Mononuclear cell (primary cell): ENCODE measurements at regions not wholly inside any gene's neighbourhood (a gene's known extent, or its start where the extent isn't known, plus 50 kb on each side); places are given as distances from the start of the nearest gene placed in this dataset.
"Not testable (repeated sequence)": the region's sequence is repeated elsewhere in the genome, so short reads cannot be mapped to it uniquely, and the experiment has no call there.

Experiments used
- H3K27me3 ChIP-seq: 2 replicates; pipeline ENCODE4 v1.6.0; 2011; ENCODE audit warnings: low read length, control low read depth; ENCODE audit not compliant: insufficient read depth
- H3K4me1 ChIP-seq: 2 replicates; pipeline ENCODE4 v1.5.1; 2011; ENCODE audit warnings: mild to moderate bottlenecking, low read length, control low read depth; ENCODE audit not compliant: insufficient read depth
- H3K4me3 ChIP-seq: 2 replicates; pipeline ENCODE4 v1.5.1; 2011; ENCODE audit warnings: mild to moderate bottlenecking, low read length, moderate library complexity
- H3K9me3 ChIP-seq: 2 replicates; pipeline ENCODE4 v1.5.1; 2011; ENCODE audit warnings: low read depth, mild to moderate bottlenecking, control low read depth, low read length

DNA sequence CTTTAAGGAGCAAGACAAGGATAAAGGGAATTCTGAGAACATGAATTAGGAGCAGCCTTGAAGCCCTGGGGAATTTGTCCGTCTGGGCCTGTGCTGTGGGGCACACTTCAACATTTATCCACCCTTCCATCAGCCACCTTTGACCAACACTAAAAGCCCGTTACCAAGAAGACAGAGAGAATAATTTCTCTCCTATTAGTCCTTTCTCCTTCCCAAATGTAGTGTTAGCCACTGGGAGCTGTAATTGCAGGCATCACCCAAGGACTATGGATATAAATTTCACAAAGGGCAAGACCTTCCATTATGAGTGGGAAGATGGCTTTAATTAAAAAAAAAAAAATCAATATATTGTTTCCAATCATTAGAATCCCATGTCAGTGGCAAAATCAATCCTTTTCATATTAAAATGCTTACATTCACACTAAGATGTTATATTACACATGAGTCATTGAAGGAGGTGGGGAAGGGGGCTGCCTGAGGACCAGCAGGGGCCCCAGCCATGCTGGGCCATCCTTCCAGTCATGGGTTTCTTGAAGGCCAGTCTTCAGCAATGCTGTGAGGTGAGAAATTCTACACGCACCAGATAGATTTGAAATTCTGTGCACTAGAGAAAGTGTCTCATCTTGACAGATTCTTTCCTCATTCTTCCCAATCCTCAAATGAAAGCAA, 292.5 kb upstream of the NRP1 start:
- H3K27me3 ChIP-seq = no peaks in the 10 kb centered on the region
- H3K4me3 ChIP-seq = no peak overlapping the region
- no peaks in the 10 kb centered on the region for H3K9me3 ChIP-seq
- no peaks in the 10 kb centered on the region for H3K4me1 ChIP-seq

DNA sequence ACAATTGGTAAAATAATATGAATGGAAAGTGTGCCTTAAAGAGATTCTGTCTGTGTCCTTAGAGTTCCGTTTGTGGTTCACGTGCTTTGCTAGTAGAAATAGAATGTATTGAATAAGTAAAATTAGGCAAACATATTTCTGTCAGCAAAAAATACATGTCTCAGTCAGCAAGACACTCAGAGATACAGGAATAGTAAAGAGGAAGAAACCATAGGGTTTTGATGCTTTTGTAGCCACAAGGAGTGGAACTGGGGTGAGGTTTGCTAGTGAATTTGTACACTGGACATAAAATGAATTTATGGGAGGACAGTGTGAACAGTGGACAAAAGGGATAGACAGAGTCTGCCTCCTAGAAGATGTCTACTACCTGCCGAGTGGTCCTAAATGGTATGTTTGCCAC, 289.2 kb upstream of the NRP1 start:
- H3K4me1 ChIP-seq = peaks cover 12% of the 10 kb centered on the region
- H3K27me3 ChIP-seq = no peaks in the 10 kb centered on the region
- H3K9me3 ChIP-seq = no peaks in the 10 kb centered on the region
- no peak overlapping the region for H3K4me3 ChIP-seq

DNA sequence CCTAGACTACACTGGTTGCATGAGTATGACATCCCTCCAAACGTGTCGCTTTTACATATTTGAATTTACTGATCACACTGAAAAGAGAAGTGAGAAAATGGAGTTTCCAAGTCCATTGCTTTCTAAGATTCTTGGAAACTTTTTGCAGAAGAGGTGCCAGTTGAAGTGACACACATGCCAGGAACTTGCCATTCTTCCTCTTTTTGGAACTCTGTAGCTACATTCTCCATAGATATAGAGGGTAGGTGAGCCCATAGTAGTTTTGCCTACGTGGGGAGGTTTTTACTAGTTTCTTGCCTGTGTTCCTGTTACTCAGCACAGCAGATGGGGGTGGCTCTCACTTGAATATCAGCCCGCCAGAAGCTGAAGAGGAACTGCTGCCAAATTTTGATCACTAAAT, 286.6 kb upstream of the NRP1 start:
- no peaks in the 10 kb centered on the region for H3K27me3 ChIP-seq
- H3K4me3 ChIP-seq = no peak overlapping the region
- H3K4me1 ChIP-seq = peaks cover 16% of the 10 kb centered on the region
- H3K9me3 ChIP-seq = no peaks in the 10 kb centered on the region

DNA sequence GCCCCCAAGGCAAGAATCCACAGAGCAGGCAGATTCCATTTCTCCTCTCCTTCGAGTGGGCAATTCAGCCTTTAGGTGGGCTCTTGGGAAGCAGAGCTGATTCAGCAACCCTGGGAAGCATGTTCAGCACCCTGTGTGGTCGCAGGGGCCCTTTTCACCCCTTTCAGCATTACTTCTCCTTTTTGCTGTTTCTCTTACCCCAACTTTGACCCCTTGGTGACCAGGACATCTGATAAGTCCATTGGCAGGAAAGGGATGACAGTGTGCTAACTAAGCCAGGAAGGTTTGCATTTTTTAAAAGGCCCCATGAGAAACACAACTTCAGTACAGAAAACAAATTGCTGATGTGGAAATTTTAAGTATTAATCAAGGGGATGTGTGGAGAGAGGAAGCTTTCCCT, 283.7 kb upstream of the NRP1 start:
- H3K27me3 ChIP-seq = no peaks in the 10 kb centered on the region
- H3K9me3 ChIP-seq = no peaks in the 10 kb centered on the region
- no peak overlapping the region for H3K4me3 ChIP-seq
- peaks cover 17% of the 10 kb centered on the region for H3K4me1 ChIP-seq

DNA sequence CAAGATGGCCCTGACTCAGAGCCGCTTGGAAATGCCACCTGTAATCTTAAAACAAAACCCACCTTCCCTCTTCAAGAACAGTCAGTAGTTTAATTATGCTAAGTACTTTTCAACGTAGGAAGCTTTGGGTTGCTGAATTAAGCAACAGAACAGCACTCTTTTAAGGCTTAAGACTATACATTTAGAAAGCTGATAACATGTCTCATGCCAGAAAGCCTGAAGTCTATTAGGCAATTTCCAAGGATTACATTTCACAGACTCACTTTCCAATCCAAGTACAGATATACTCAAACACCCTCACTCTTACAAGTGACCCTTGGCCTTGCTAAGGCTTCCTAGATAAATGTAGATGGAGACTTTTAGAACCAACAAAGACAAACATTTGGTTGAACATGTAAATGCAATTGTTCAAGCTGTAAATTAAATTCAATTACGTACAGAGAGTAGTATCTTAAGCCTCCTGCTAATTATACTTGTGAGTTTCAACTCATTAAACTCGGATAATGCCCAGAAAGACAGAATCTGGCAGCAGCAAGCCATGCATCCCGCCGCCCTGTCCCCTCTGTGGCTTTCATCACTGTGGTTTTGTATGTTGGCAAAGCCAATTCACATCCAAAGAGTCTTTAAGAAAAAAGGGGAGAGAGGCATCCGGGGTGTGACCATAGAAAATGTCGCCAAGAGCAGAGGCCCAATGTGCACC, 283.1 kb upstream of the NRP1 start:
- H3K4me1 ChIP-seq = peaks cover 23% of the 10 kb centered on the region
- no peaks in the 10 kb centered on the region for H3K9me3 ChIP-seq

DNA sequence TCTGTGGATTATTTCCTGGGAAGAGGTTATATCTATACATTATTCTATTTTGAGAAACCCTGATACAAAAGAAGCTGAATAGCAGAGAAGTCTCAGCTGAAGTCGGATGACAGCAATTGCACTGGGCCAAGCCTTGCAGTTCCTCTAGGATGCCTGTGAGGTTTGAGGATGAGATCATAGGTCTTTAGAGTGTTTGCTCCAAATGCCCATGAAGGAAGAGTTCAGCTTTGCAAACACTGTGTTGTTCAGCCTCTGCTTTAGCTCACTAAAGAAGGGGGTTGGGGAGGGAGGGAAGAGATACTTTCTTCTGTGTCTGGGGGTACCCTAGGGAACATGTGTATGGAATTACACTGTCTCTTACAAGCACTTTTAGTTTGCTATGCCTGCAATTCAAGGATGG, 282.5 kb upstream of the NRP1 start:
- Histone ChIP-seq H3K4me3 (no peak overlapping the region), H3K27me3 (no peaks in the 10 kb centered on the region), H3K4me1 (peaks cover 27% of the 10 kb centered on the region), H3K9me3 (no peaks in the 10 kb centered on the region)

More for the DNA sequence above, 283.1 kb upstream of the NRP1 start:
- H3K27me3 ChIP-seq = no peaks in the 10 kb centered on the region
- no peak overlapping the region for H3K4me3 ChIP-seq

DNA sequence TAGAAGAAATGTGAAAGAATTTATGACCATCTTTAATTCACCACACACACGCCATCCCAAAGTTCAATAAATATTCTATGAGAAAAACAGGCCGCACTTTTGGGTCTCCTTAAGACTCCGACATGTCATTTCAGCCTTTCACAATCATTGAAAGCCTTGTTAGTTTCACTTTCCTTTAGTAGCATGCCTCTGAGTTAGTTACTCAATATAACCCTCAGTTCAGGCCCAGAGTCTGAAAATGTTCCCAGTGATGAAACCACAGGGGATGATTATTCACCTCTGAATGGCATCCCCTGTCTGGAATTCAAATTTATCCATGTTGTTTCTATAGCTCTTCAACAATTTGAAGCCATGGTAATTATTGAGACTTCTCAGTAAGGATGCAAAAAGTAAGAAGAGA, 278.1 kb upstream of the NRP1 start:
- Histone ChIP-seq H3K4me1 (peaks cover 11% of the 10 kb centered on the region), H3K27me3 (no peaks in the 10 kb centered on the region), H3K9me3 (no peaks in the 10 kb centered on the region), H3K4me3 (no peak overlapping the region)

DNA sequence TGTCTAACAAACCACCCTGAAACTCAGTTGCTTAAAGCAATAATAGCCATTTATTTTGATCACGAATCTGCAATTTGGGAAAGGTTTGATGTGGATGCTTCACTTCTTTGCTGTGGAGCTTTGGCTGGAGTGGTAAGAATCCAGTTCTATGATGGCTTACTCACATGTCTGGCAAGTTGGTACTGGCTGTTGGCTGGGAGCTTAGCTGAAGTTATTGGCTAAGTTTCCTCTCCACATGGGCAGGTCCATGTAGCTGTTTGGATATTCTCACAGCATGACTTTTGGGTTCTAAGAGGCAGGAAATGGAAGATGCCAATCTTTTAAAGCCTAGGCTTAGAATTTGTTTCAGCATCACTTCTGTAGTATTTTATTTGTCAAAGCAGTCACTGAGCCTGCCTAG, 277.6 kb upstream of the NRP1 start:
- no peak overlapping the region for H3K4me3 ChIP-seq
- no peaks in the 10 kb centered on the region for H3K27me3 ChIP-seq
- H3K4me1 ChIP-seq = peaks cover 11% of the 10 kb centered on the region
- no peaks in the 10 kb centered on the region for H3K9me3 ChIP-seq

DNA sequence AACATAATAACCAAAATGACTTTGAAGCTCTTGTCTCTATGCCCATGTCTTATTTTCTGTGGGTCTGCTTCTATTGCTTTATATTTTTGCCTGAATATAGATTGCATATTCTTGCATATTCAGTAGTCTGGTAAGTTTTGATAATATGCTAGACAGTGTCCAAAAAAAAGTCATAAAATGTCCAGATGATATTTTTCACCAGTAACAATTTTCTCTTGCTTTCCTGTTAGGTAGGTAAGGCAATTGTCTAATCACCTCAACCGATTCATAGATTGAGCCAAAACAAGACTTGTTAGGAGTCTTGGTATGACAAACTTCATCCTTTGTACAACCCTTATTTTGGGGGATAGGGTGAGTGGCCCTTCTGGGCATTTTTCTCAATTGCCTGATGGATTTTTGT, 277.0 kb upstream of the NRP1 start:
- H3K27me3 ChIP-seq = no peaks in the 10 kb centered on the region
- H3K4me1 ChIP-seq = peaks cover 11% of the 10 kb centered on the region
- no peak overlapping the region for H3K4me3 ChIP-seq
- H3K9me3 ChIP-seq = no peaks in the 10 kb centered on the region

DNA sequence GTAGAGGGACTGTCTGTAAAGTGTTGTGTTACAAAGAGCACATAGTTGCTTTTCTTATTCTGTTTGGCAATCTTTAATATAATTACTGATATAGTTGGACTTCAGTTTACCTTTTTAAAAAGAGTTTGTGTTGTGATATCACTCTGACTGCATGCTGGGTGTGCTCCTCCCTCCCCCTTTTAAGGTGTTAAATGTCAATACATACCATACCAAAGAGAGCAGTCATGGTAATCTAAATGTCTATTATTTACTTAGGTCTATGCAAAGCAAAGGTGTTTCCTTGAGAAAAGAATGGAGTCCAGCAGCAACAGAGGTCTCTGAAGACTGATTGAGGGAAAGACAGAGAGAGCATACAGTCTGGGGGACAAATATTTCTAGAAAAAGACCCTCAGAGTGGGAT, 275.1 kb upstream of the NRP1 start:
- no peak overlapping the region for H3K4me3 ChIP-seq
- no peaks in the 10 kb centered on the region for H3K9me3 ChIP-seq
- H3K4me1 ChIP-seq = peaks cover 11% of the 10 kb centered on the region
- H3K27me3 ChIP-seq = no peaks in the 10 kb centered on the region

DNA sequence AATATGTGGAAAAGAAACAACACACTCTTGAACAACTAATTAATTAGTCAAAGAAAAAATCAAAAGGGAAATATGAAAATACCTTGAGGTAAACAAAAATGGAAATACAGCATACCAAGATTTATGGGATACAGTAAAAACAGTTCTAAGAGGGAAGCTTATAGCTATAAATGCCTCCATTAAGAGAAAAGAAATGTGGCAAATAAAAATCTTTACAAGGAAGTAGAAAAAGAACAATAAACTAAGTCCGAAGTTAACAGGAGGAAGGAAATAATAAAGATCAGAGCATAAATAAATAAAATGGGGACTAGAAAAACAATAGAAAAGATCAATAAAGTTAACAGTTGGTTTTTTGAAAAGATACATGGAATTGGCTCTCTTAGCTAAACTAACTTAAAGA, 267.8 kb upstream of the NRP1 start:
- Histone ChIP-seq H3K27me3 (no peaks in the 10 kb centered on the region), H3K9me3 (peaks cover 6% of the 10 kb centered on the region), H3K4me3 (no peak overlapping the region), H3K4me1 (no peaks in the 10 kb centered on the region)

DNA sequence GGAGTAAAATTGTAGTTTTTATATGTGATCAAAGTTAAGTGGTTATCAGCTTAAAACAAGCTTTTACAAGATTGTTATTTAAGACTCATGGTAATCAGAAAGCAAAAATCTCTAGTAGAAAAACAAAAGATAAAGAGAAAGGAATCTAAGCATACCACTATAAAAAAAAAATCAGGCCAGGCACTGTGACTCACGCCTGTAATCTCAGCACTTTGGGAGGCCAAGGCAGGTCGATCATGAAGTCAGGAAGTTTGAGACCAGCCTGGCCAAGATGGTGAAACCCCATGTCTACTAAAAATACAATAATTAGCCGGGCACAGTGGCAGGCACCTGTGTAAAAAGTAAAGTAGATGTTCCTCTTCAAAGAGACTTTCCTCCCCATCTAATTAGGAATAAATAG, 265.9 kb upstream of the NRP1 start:
- Histone ChIP-seq H3K27me3 (no peaks in the 10 kb centered on the region), H3K4me3 (no peak overlapping the region), H3K9me3 (peaks cover 6% of the 10 kb centered on the region), H3K4me1 (no peaks in the 10 kb centered on the region)

DNA sequence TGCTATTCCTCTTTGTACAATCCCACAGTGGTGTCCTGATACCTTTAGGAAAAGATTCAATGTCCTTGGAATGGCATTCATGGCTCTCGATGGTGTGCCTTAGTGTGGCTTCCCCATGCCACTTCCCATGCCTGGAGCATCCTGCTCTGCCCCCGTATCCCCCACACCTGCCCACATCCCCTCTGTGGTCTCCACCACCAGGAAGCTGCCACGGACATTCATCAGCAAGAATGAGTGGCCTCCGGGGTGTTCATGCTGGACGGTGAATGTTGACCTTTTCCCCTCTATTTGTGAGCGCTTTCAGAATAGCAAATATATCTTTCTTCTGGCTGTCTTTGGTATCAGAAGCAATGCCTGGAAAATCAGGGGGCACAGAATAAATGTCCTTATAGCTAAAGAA, 262.0 kb upstream of the NRP1 start:
- H3K4me3 ChIP-seq = no peak overlapping the region
- peaks cover 6% of the 10 kb centered on the region for H3K9me3 ChIP-seq
- H3K27me3 ChIP-seq = no peaks in the 10 kb centered on the region
- H3K4me1 ChIP-seq = no peaks in the 10 kb centered on the region

DNA sequence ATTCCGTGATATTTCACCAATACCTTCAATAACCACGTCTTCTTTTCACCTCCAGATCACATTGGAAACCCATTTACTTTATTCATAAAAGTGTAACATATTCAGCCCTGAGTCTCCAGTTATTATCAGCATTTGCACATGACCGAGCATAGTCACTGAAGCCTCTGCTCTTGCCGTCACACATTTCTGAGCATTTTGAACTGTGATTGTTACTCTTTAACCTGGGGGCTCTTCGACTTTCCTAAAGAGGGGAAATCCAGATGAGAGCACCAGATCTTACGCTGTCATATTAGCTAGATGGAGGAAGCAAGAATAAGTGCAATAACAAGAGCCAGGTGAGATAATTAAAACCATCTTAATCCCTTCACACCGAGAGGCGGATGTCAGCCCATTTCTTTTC, 260.0 kb upstream of the NRP1 start:
- Histone ChIP-seq H3K4me1 (no peaks in the 10 kb centered on the region), H3K9me3 (peaks cover 6% of the 10 kb centered on the region), H3K4me3 (no peak overlapping the region), H3K27me3 (no peaks in the 10 kb centered on the region)

DNA sequence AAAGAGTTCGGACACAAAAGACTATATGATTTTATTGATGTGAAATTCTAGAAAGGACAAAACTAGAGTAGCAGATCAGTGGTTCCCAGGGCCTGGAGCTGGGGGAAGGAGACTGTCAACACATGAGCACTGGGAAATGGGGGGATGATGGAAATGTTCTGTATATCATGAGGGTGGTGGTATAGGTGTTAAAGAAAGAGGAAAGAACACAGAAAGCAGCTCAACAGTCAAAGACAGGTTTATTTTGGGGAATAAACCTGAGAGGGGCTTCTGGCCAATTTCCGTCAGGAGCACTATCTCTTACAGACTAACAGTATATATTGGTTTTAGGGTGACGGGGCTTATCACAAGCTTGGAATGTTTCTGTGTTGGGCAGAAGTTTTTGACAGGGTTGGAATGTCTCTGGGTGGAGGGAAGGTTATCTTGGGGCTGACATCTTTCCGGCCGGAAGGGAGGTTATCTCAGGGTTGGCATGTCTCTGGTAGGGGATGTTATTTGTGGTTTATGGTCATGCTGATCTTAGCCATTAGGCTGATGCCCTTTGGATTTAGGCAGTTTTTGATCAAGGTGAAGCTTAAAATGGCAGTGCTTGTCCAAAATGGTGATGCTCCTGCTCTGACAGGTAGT, 254.6 kb upstream of the NRP1 start:
- Histone ChIP-seq H3K27me3 (no peaks in the 10 kb centered on the region), H3K4me1 (no peaks in the 10 kb centered on the region), H3K9me3 (no peaks in the 10 kb centered on the region), H3K4me3 (no peak overlapping the region)

DNA sequence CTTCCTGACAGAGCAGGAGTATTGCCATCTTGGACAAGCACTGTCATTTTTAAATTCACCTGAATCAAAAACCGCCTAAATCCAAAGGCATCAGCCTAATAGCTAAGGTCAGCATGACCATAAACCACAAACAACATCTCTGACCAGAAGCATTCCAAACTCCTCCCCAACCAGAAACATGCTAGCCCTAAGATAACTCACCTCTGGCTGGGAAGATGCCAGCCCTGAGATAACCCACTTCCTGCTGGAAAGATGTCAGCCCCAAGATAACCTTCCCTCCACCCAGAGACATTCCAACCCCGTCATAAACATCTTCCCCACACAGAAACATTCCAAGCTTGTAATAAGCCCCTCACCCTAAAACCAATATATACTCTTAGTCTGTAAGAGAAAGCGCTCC, 250.1 kb upstream of the NRP1 start:
- H3K27me3 ChIP-seq, H3K4me3 ChIP-seq, H3K9me3 ChIP-seq, H3K4me1 ChIP-seq: not testable (repeated sequence)
